ENCODE measurements at regions not wholly inside any gene's neighbourhood (a gene's known extent, or its start where the extent isn't known, plus 50 kb on each side); places are given as distances from the start of the nearest gene placed in this dataset.

GRCh38 chr4:114728426-114728825 is 129.8 kb downstream of the UGT8 start:
- no peak for DNase-seq (ENCODE audit: low spot score)

- no peak for DNase-seq (ENCODE audit: low spot score)
These were observed 130.6 kb downstream of the UGT8 start for GRCh38 chr4:114729068-114729738.

- peak; percentile 31 for DNase-seq (ENCODE audit: low spot score)
These were observed 136.0 kb downstream of the UGT8 start for GRCh38 chr4:114734594-114734993.

GRCh38 chr4:114752391-114753165 is 154.0 kb downstream of the UGT8 start:
- no peak for DNase-seq (ENCODE audit: low spot score)

GRCh38 chr4:114754616-114755015 is 156.0 kb downstream of the UGT8 start:
- DNase-seq (ENCODE audit: low spot score): no peak

- no peak for DNase-seq (ENCODE audit: low spot score)
These were observed 159.5 kb downstream of the UGT8 start for GRCh38 chr4:114758066-114758465.

- peak; percentile 58 for DNase-seq (ENCODE audit: low spot score)
These were observed 169.9 kb downstream of the UGT8 start for GRCh38 chr4:114768501-114768900.

GRCh38 chr4:114770624-114771023 is 172.0 kb downstream of the UGT8 start:
- DNase-seq (ENCODE audit: low spot score): no peak

- DNase-seq (ENCODE audit: low spot score): no peak
These were observed 174.7 kb downstream of the UGT8 start for GRCh38 chr4:114773339-114773738.

Data from kidney tubule cell (primary cell).